ENCODE measurements at regions not wholly inside any gene's neighbourhood (a gene's known extent, or its start where the extent isn't known, plus 50 kb on each side); places are given as distances from the start of the nearest gene placed in this dataset.

- Histone ChIP-seq H3K27ac (no peak overlapping the region), H3K36me3 (no peaks in the 10 kb centered on the region), H3K4me3 (no peak overlapping the region), H3K9me3 (no peaks in the 10 kb centered on the region), H3K27me3 (no peaks in the 10 kb centered on the region), H3K4me1 (ENCODE audit: insufficient read depth) (no peaks in the 10 kb centered on the region)
- intact Hi-C loops (cut with DNase I): no loop called here
- TF ChIP-seq POLR2A (IDR thresholded peaks at IDR 0.05) (no peak), EP300 (IDR thresholded peaks at IDR 0.05) (no peak), CTCF (IDR thresholded peaks at IDR 0.05) (no peak)
- WGBS, 3 donors: 73 to 87% (median 86%) methylated on average over 2 of the region's 2 CpGs
- no peak for DNase-seq
Measured at GRCh38 chr13:97559030-97559429, 125.1 kb downstream of the RAP2A start.

GRCh38 chr13:97559981-97560380 is 126.0 kb downstream of the RAP2A start:
- no peaks in the 10 kb centered on the region for H3K36me3 ChIP-seq
- intact Hi-C loops (cut with DNase I): no loop called here
- no peaks in the 10 kb centered on the region for H3K9me3 ChIP-seq
- TF ChIP-seq EP300 (IDR thresholded peaks at IDR 0.05): no peak
- H3K4me3 ChIP-seq: no peak overlapping the region
- WGBS, 3 donors: 90 to 94% (median 91%) methylated on average over 3 of the region's 3 CpGs
- no peaks in the 10 kb centered on the region for H3K4me1 ChIP-seq (ENCODE audit: insufficient read depth)
- no peak overlapping the region for H3K27ac ChIP-seq
- H3K27me3 ChIP-seq: no peaks in the 10 kb centered on the region
- no peak for DNase-seq

DNA sequence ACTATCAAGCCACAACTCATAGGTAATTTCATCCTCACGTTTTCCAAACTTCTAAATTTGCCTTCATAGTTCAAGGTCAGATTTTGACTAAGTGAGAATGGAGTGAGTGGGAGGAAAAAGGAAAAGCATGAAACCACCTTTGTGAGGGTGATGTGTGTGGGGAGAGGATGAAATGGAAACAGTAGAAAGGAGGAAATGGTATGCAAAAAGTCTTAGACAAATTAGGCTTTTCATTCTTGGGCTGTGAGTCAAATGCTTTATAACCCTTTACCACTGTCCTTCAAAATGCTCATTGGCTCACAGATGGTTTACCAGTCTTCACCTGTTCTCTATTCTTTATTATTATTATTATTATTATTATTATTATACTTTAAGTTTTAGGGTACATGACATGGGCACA is 127.2 kb downstream of the RAP2A start:
- 6 to 14% (median 12%) methylated on average over 1 of the region's 1 CpG for WGBS, 3 donors
- Histone ChIP-seq H3K4me3 (no peak overlapping the region), H3K9me3 (no peaks in the 10 kb centered on the region), H3K27ac (no peak overlapping the region), H3K36me3 (no peaks in the 10 kb centered on the region), H3K4me1 (ENCODE audit: insufficient read depth) (no peaks in the 10 kb centered on the region), H3K27me3 (no peaks in the 10 kb centered on the region)
- intact Hi-C loops (cut with DNase I): no loop called here
- DNase-seq: no peak
- no peak for TF ChIP-seq EP300 (IDR thresholded peaks at IDR 0.05)
- no peak for TF ChIP-seq POLR2A (IDR thresholded peaks at IDR 0.05)
- TF ChIP-seq CTCF (IDR thresholded peaks at IDR 0.05): no peak

DNA sequence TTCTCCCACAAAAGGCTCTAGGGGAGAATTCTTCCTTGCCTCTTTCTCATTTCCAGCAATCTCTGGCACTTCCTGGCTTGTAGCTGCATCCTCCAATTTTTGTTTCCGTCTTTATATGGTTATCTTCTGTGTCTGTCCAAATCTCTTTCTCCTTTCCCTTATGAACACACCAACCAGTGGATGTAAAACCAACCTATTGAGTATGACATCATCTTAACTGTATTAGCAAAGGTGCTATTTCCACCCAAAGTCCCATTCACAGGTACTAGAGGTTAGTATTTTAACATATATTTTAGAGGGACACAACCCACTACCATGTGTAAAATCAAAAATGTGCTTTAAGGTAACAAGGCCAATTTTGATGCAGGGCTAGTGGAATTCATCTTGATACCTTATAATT is 129.0 kb downstream of the RAP2A start:
- TF ChIP-seq EP300 (IDR thresholded peaks at IDR 0.05) (no peak), CTCF (IDR thresholded peaks at IDR 0.05) (no peak), POLR2A (IDR thresholded peaks at IDR 0.05) (no peak)
- Histone ChIP-seq H3K4me1 (ENCODE audit: insufficient read depth) (no peaks in the 10 kb centered on the region), H3K27ac (no peak overlapping the region), H3K36me3 (no peaks in the 10 kb centered on the region), H3K4me3 (no peak overlapping the region), H3K9me3 (no peaks in the 10 kb centered on the region), H3K27me3 (no peaks in the 10 kb centered on the region)
- intact Hi-C loops (cut with DNase I): no loop called here
- no peak for DNase-seq
- 56 to 65% (median 65%) methylated on average over 1 of the region's 1 CpG for WGBS, 3 donors

DNA sequence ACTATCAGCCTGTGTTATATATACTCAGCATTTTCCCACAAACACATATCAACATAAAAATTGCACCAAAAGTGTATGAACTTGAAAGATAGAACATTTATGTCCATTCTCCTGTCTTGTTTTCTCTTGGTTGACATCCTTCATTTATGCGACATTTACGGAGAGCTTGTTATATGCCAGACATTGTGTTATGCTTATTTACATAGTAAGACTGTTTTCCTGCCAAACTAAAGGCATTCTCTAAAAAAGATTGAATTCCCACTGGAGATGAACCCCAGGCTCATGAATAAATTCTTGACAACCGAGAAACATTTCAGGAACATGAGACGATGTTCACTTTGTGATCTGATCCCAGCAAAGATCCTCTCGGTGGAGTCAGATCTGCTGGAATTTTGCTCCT is 131.0 kb downstream of the RAP2A start:
- intact Hi-C loops (cut with DNase I): no loop called here
- H3K27me3 ChIP-seq: no peaks in the 10 kb centered on the region
- H3K9me3 ChIP-seq: no peaks in the 10 kb centered on the region
- H3K27ac ChIP-seq: no peak overlapping the region
- H3K4me3 ChIP-seq: no peak overlapping the region
- TF ChIP-seq EP300 (IDR thresholded peaks at IDR 0.05) (no peak), POLR2A (IDR thresholded peaks at IDR 0.05) (no peak), CTCF (IDR thresholded peaks at IDR 0.05) (no peak)
- no peak for DNase-seq
- 73 to 88% (median 79%) methylated on average over 5 of the region's 5 CpGs for WGBS, 3 donors
- H3K36me3 ChIP-seq: no peaks in the 10 kb centered on the region
- peaks cover 3% of the 10 kb centered on the region for H3K4me1 ChIP-seq (ENCODE audit: insufficient read depth)
